ENCODE measurements at regions not wholly inside any gene's neighbourhood (a gene's known extent, or its start where the extent isn't known, plus 50 kb on each side); places are given as distances from the start of the nearest gene placed in this dataset.

- DNase-seq = no peak
- WGBS, 2 donors (ENCODE audit: low coverage in 1 of 2) = 70 to 88% methylated on average over 2 to 4 of the region's 4 CpGs
- in situ Hi-C loops (cut with MboI; ENCODE audit: low pct_ligation_motif_present in 1 of 4, low pct_unique_long_range_greater_than_20kb in 1 of 4, low sequenced_read_pairs in 3 of 4) = no loop called here
Observed at GRCh38 chr10:4141471-4141870, 356.5 kb upstream of the KLF6 start.

GRCh38 chr10:4138146-4138721 is 353.2 kb upstream of the KLF6 start:
- Histone ChIP-seq H3K27me3 (no peaks in the 10 kb centered on the region), H3K9me3 (peaks cover 7 to 15% of the 10 kb centered on the region in 2 donors), H3K4me3 (no peak overlapping the region), H3K4me1 (no peaks in the 10 kb centered on the region), H3K36me3 (no peaks in the 10 kb centered on the region), H3K27ac (no peak overlapping the region)
- TF ChIP-seq POLR2A (IDR thresholded peaks at IDR 0.05) (no peak), CTCF (IDR thresholded peaks at IDR 0.05) (no peak), POLR2AphosphoS5 (IDR thresholded peaks at IDR 0.05) (no peak), EP300 (IDR thresholded peaks at IDR 0.05; ENCODE audit: low read depth) (no peak)
- in situ Hi-C loops (cut with MboI; ENCODE audit: low pct_ligation_motif_present in 1 of 4, low pct_unique_long_range_greater_than_20kb in 1 of 4, low sequenced_read_pairs in 3 of 4) (no loop called here), intact Hi-C loops (cut with DNase I; ENCODE audit: low total_unique reads) (no loop called here)
- 93 to 94% methylated on average over 3 of the region's 3 CpGs for WGBS, 2 donors (ENCODE audit: low coverage in 1 of 2)
- no peak for DNase-seq

More at GRCh38 chr10:4141471-4141870, 356.5 kb upstream of the KLF6 start:
- Histone ChIP-seq H3K9me3 (peaks cover 7 to 15% of the 10 kb centered on the region in 2 donors), H3K4me3 (no peak overlapping the region), H3K27ac (no peak overlapping the region), H3K4me1 (no peaks in the 10 kb centered on the region), H3K36me3 (no peaks in the 10 kb centered on the region), H3K27me3 (no peaks in the 10 kb centered on the region)
- intact Hi-C loops (cut with DNase I; ENCODE audit: low total_unique reads) = no loop called here
- no peak for TF ChIP-seq EP300 (IDR thresholded peaks at IDR 0.05; ENCODE audit: low read depth)
- no peak for TF ChIP-seq CTCF (IDR thresholded peaks at IDR 0.05)
- TF ChIP-seq POLR2AphosphoS5 (IDR thresholded peaks at IDR 0.05) = no peak
- TF ChIP-seq POLR2A (IDR thresholded peaks at IDR 0.05) = no peak

- Histone ChIP-seq H3K9me3 (peaks cover 7 to 15% of the 10 kb centered on the region in 2 donors), H3K27ac (no peak overlapping the region), H3K4me1 (peaks cover 0 to under 1% (median 0%) of the 10 kb centered on the region in 4 donors), H3K36me3 (no peaks in the 10 kb centered on the region), H3K4me3 (no peak overlapping the region), H3K27me3 (no peaks in the 10 kb centered on the region)
- intact Hi-C loops (cut with DNase I; ENCODE audit: low total_unique reads) = no loop called here
- TF ChIP-seq EP300 (IDR thresholded peaks at IDR 0.05; ENCODE audit: low read depth) = no peak
- TF ChIP-seq CTCF (IDR thresholded peaks at IDR 0.05) = no peak
- TF ChIP-seq POLR2A (IDR thresholded peaks at IDR 0.05) = no peak
- no peak for TF ChIP-seq POLR2AphosphoS5 (IDR thresholded peaks at IDR 0.05)
- 96 to 100% methylated on average over 1 to 4 of the region's 4 CpGs for WGBS, 2 donors (ENCODE audit: low coverage in 1 of 2)
- in situ Hi-C loops (cut with MboI; ENCODE audit: low pct_ligation_motif_present in 1 of 4, low pct_unique_long_range_greater_than_20kb in 1 of 4, low sequenced_read_pairs in 3 of 4) = no loop called here
- DNase-seq = no peak
Observed at GRCh38 chr10:4137299-4137698, 352.3 kb upstream of the KLF6 start.

GRCh38 chr10:4136121-4136520 is 351.1 kb upstream of the KLF6 start:
- DNase-seq = no peak
- Histone ChIP-seq H3K36me3 (no peaks in the 10 kb centered on the region), H3K27me3 (no peaks in the 10 kb centered on the region), H3K9me3 (peaks cover 7 to 13% of the 10 kb centered on the region in 2 donors), H3K4me3 (no peak overlapping the region), H3K4me1 (peaks cover 0 to 9% (median under 1%) of the 10 kb centered on the region in 4 donors), H3K27ac (no peak overlapping the region)
- in situ Hi-C loops (cut with MboI; ENCODE audit: low pct_ligation_motif_present in 1 of 4, low pct_unique_long_range_greater_than_20kb in 1 of 4, low sequenced_read_pairs in 3 of 4) (no loop called here), intact Hi-C loops (cut with DNase I; ENCODE audit: low total_unique reads) (no loop called here)
- 81 to 95% methylated on average over 2 of the region's 2 CpGs for WGBS, 2 donors (ENCODE audit: low coverage in 1 of 2)
- no peak for TF ChIP-seq EP300 (IDR thresholded peaks at IDR 0.05; ENCODE audit: low read depth)
- no peak for TF ChIP-seq POLR2AphosphoS5 (IDR thresholded peaks at IDR 0.05)

GRCh38 chr10:4132216-4132556 is 347.2 kb upstream of the KLF6 start:
- TF ChIP-seq EP300 (IDR thresholded peaks at IDR 0.05; ENCODE audit: low read depth) (no peak), CTCF (IDR thresholded peaks at IDR 0.05) (no peak), POLR2A (IDR thresholded peaks at IDR 0.05) (no peak), POLR2AphosphoS5 (IDR thresholded peaks at IDR 0.05) (no peak)
- intact Hi-C loops (cut with DNase I; ENCODE audit: low total_unique reads) (no loop called here), in situ Hi-C loops (cut with MboI; ENCODE audit: low pct_ligation_motif_present in 1 of 4, low pct_unique_long_range_greater_than_20kb in 1 of 4, low sequenced_read_pairs in 3 of 4) (no loop called here)
- Histone ChIP-seq H3K36me3 (no peaks in the 10 kb centered on the region), H3K4me1 (peaks cover 0 to 31% (median 10%) of the 10 kb centered on the region in 4 donors), H3K4me3 (no peak overlapping the region), H3K9me3 (no peaks in the 10 kb centered on the region), H3K27me3 (no peaks in the 10 kb centered on the region), H3K27ac (peak overlapping the region in 3 of 4 donors; percentile 35 to 62 (median 52))
- no peak for DNase-seq
- 81% methylated on average over 1 of the region's 1 CpG; no CpG with 5 or more reads in 1 of the 2 donors for WGBS, 2 donors (ENCODE audit: low coverage in 1 of 2)
